Lower leg skin (tissue), 3 donors: ENCODE measurements at regions not wholly inside any gene's neighbourhood (a gene's known extent, or its start where the extent isn't known, plus 50 kb on each side); places are given as distances from the start of the nearest gene placed in this dataset.

ENCODE experiments used
- CTCF ChIP-seq, 3 donors: fragments of 450-650 bp; IDR thresholded peaks; one replicate each; pipeline ENCODE4 v1.5.1; 2016; ENCODE audit warnings: antibody characterized with exemption in 3 of 3, mild to moderate bottlenecking in 3 of 3, moderate library complexity in 2 of 3
- POLR2A ChIP-seq, 2 donors: fragments of 450-650 bp; IDR thresholded peaks; one replicate each; pipeline ENCODE4 v1.6.1; 2016 to 2017; ENCODE audit warnings: antibody characterized with exemption in 2 of 2, mild to moderate bottlenecking in 1 of 2, moderate library complexity in 1 of 2

- no peak for TF ChIP-seq CTCF (IDR thresholded peaks at IDR 0.05)
- no peak for TF ChIP-seq POLR2A (IDR thresholded peaks at IDR 0.05)
Observed at GRCh38 chr14:97458661-97459579, 661.7 kb downstream of the VRK1 start.
